ENCODE measurements at regions not wholly inside any gene's neighbourhood (a gene's known extent, or its start where the extent isn't known, plus 50 kb on each side); places are given as distances from the start of the nearest gene placed in this dataset.

GRCh38 chr9:75390951-75391350 lies 302.6 kb downstream of the OSTF1 start:
- H3K27me3 ChIP-seq (ENCODE audit: insufficient read depth) = no peaks in the 10 kb centered on the region
- ChIA-PET POLR2A (no interaction called here), CTCF (no interaction called here)
- no peaks in the 10 kb centered on the region for H3K36me3 ChIP-seq (replicated peaks in 1 of 2; ENCODE audit: control insufficient read depth in 1 of 2, insufficient read depth in 2 of 2, low read length in 1 of 2)
- no peaks in the 10 kb centered on the region for H3K79me2 ChIP-seq (ENCODE audit: insufficient read depth)
- no peak overlapping the region for H3K4me3 ChIP-seq (ENCODE audit: low read depth in 2 of 2, low read length in 1 of 2)
- no peaks in the 10 kb centered on the region for H3K4me1 ChIP-seq (ENCODE audit: control insufficient read depth in 1 of 2, insufficient read depth in 2 of 2, low read depth in 1 of 2, low read length in 1 of 2)
- H2AFZ ChIP-seq (ENCODE audit: low read depth) = no peak overlapping the region
- TF ChIP-seq RCOR1 (IDR thresholded peaks at IDR 0.05; ENCODE audit: low read length) (no peak), EP300 (IDR thresholded peaks at IDR 0.05; ENCODE audit: borderline replicate concordance in 1 of 2, low read depth in 1 of 2, low read length in 1 of 2) (no peak), CTCF (IDR thresholded peaks at IDR 0.05) (no peak), EZH2phosphoT487 (IDR thresholded peaks at IDR 0.05; ENCODE audit: borderline replicate concordance, low read depth) (no peak), USF1 (IDR thresholded peaks at IDR 0.05; ENCODE audit: borderline replicate concordance, low read depth) (no peak), USF2 (IDR thresholded peaks at IDR 0.05; ENCODE audit: borderline replicate concordance, low read depth, low read length) (no peak), POLR2AphosphoS5 (IDR thresholded peaks at IDR 0.05; ENCODE audit: low read depth, low read length) (no peak), YY1 (IDR thresholded peaks at IDR 0.05; ENCODE audit: low read depth) (no peak), PBX3 (IDR thresholded peaks at IDR 0.05) (no peak)
- H3K9me2 ChIP-seq = no peaks in the 10 kb centered on the region
- H4K20me1 ChIP-seq (ENCODE audit: insufficient read depth) = no peaks in the 10 kb centered on the region
- H3F3A ChIP-seq (replicated peaks; ENCODE audit: insufficient read depth) = no peaks in the 10 kb centered on the region
- no peaks in the 10 kb centered on the region for H3K9me3 ChIP-seq
- WGBS (ENCODE audit: low lambda C conversion rate) = 7% methylated on average over 5 of the region's 5 CpGs
- no peak overlapping the region for H3K4me2 ChIP-seq
- H3K27ac ChIP-seq (ENCODE audit: low read depth in 2 of 2, low read length in 1 of 2) = no peak overlapping the region
- H3K9ac ChIP-seq = no peak overlapping the region
- no peak for DNase-seq

- no peaks in the 10 kb centered on the region for H3K4me1 ChIP-seq (ENCODE audit: control insufficient read depth in 1 of 2, insufficient read depth in 2 of 2, low read depth in 1 of 2, low read length in 1 of 2)
- H3F3A ChIP-seq (replicated peaks; ENCODE audit: insufficient read depth) = no peaks in the 10 kb centered on the region
- no peak overlapping the region for H3K4me2 ChIP-seq
- TF ChIP-seq MAX (IDR thresholded peaks at IDR 0.05; ENCODE audit: low read depth) = no peak
- no peak for TF ChIP-seq POLR2AphosphoS5 (IDR thresholded peaks at IDR 0.05; ENCODE audit: low read depth, low read length)
- no peak for TF ChIP-seq TCF12 (IDR thresholded peaks at IDR 0.05)
- H3K79me2 ChIP-seq (ENCODE audit: insufficient read depth) = no peaks in the 10 kb centered on the region
- CTCF ChIA-PET = interaction anchor here (2.0 kb wide), 1 partner anchor 13 kb away, joined by 5 read pairs; no protein-coding TSS in a partner anchor
- H4K20me1 ChIP-seq (ENCODE audit: insufficient read depth) = no peaks in the 10 kb centered on the region
- no peak for DNase-seq
- H3K27ac ChIP-seq (ENCODE audit: low read depth in 2 of 2, low read length in 1 of 2) = no peak overlapping the region
- no peak overlapping the region for H2AFZ ChIP-seq (ENCODE audit: low read depth)
- no peaks in the 10 kb centered on the region for H3K27me3 ChIP-seq (ENCODE audit: insufficient read depth)
- POLR2A ChIA-PET = no interaction called here
- 65% methylated on average over 8 of the region's 8 CpGs for WGBS (ENCODE audit: low lambda C conversion rate)
- no peaks in the 10 kb centered on the region for H3K9me3 ChIP-seq
- H3K9me2 ChIP-seq = no peaks in the 10 kb centered on the region
- H3K4me3 ChIP-seq (ENCODE audit: low read depth in 2 of 2, low read length in 1 of 2) = no peak overlapping the region
- H3K9ac ChIP-seq = no peak overlapping the region
- H3K36me3 ChIP-seq (replicated peaks in 1 of 2; ENCODE audit: control insufficient read depth in 1 of 2, insufficient read depth in 2 of 2, low read length in 1 of 2) = no peaks in the 10 kb centered on the region
These were observed 303.2 kb downstream of the OSTF1 start for GRCh38 chr9:75391497-75391896.
